Epithelial cell of esophagus (primary cell): ENCODE measurements at regions not wholly inside any gene's neighbourhood (a gene's known extent, or its start where the extent isn't known, plus 50 kb on each side); places are given as distances from the start of the nearest gene placed in this dataset.

Experiments
- DNase-seq: peaks from one replicate; pipeline ENCODE4 v3.0.0; 2010; ENCODE audit warnings: low read depth
- H3K4me3 ChIP-seq: 2 replicates; pipeline ENCODE4 v1.5.1; 2011; ENCODE audit warnings: mild to moderate bottlenecking, low read length, control low read depth
- TF ChIP-seq, protein P1 (sequence below): IDR thresholded peaks from 2 replicates; pipeline ENCODE4 v1.5.1; 2011; ENCODE audit warnings: low read depth, mild to moderate bottlenecking, low read length, control low read depth, inconsistent platforms; ENCODE audit not compliant: insufficient read depth; ENCODE audit errors: missing control alignments

DNA sequence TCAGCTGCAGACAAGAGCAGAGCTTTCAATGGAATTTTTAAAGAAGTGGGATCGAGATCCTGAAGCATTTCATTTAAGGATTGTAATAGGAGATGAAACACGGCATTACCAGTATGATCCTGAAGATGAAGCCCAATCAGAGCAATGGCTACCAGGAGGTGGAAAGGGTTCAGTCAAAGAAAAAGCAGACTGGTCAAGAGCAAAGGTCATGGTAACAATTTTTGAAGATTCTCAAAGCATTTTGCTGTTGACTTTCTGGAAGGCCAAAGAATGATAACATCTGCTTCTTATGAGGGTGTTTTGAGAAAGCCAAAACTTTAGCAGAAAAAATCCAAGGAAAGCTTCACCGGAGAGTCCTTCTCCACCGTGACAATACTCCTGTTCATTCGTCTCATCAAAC, 204.3 kb upstream of the EEA1 start:
- DNase-seq: no peak
- TF ChIP-seq, protein P1, sequence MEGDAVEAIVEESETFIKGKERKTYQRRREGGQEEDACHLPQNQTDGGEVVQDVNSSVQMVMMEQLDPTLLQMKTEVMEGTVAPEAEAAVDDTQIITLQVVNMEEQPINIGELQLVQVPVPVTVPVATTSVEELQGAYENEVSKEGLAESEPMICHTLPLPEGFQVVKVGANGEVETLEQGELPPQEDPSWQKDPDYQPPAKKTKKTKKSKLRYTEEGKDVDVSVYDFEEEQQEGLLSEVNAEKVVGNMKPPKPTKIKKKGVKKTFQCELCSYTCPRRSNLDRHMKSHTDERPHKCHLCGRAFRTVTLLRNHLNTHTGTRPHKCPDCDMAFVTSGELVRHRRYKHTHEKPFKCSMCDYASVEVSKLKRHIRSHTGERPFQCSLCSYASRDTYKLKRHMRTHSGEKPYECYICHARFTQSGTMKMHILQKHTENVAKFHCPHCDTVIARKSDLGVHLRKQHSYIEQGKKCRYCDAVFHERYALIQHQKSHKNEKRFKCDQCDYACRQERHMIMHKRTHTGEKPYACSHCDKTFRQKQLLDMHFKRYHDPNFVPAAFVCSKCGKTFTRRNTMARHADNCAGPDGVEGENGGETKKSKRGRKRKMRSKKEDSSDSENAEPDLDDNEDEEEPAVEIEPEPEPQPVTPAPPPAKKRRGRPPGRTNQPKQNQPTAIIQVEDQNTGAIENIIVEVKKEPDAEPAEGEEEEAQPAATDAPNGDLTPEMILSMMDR: no peak
- H3K4me3 ChIP-seq: no peak overlapping the region

DNA sequence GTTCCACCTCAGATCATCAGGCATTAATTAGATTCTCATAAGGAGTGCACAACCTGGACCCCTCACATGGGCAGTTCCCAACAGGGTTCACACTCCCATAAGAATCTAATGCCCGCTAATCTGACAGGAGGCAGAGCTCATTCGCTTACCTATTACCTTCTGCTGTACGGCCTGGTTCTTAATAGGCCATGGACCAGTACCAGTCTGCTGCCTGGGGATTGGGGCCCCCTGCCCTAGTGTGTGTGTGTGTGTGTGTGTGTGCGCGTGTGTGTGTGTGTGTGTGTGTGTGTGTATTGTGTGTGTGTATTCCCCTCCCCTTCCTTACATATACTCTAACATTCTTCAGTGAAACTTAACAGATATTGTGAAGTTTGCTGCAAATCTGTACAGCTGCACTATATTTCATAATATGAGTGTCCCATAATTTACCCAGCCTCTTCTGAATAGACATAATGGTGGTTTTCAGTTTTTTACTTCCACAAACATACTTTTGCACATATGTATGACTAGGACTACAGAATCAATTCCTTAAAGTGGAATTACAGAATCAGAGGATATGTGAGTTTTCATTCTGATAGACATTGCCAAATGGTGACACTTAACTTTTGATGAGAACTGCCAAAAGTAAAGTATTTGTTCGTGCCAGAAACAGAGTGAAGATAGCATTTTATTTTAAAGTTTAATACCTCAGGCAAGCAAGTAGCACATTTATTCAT, 205.2 kb upstream of the EEA1 start:
- no peak for DNase-seq
- TF ChIP-seq, protein P1: no peak
- H3K4me3 ChIP-seq: no peak overlapping the region

DNA sequence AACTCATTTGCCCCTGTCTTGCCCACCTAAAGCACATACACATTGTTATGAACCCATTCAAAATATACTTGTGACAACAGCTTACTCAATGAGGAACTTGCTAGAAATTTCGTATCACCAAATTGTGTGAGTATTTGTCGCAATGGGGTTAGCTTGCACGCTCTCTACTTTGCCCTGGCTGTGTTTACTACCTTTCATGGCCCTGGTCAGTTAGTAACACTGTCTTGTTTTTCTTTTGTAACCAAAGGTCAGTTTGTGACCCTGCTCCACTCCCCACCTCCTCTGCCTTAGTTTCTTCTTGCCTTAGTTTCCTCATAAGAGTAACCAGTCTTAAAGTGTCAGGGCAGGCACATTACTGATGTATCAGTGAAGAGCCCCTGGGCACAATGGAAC, 205.8 kb upstream of the EEA1 start:
- DNase-seq: no peak
- TF ChIP-seq, protein P1: no peak
- H3K4me3 ChIP-seq: no peak overlapping the region

DNA sequence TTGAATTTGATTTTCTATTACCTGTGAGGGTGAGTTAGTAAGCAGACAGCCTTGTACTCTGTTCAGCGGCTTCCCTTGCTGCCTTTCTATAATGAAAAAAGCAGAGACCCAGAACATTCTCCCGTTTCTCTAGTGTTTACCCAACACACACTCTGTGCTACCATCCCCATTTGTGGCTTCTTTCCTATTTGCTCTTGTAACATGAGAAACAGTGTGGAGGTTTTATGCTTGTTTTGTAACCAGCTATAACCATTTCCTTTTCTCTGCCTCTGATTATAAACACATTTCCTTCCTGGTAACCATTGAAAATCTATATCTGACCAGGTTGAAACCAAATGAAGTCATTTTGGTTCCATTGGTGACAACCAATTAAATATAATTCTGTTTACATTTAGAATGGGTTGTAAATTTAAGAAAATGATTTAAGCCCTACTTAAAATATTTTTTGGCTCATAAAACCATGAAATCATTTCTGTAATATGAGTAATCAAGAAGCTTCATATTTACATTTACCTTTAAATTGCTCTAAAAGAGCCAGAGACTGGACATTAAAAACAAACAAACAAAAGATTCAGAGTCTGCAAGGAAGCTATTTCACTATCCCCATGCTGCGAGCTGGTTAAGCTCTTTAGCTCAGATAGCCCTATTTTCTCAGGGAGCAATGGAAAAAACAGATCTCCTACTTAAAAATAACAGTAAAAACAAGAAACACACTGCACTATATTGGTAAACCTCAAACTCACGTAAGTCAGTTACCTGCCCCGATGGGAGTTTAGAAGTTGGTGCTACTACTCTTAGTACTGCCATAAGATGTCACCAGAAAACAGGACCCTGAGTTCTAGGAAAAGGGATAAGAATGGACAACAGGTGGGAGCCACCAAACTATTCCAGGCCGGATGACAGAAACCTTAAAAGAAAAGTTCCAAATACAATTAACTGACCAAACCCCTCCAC, 206.5 kb upstream of the EEA1 start:
- DNase-seq: no peak
- H3K4me3 ChIP-seq: no peak overlapping the region
- TF ChIP-seq, protein P1: no peak

DNA sequence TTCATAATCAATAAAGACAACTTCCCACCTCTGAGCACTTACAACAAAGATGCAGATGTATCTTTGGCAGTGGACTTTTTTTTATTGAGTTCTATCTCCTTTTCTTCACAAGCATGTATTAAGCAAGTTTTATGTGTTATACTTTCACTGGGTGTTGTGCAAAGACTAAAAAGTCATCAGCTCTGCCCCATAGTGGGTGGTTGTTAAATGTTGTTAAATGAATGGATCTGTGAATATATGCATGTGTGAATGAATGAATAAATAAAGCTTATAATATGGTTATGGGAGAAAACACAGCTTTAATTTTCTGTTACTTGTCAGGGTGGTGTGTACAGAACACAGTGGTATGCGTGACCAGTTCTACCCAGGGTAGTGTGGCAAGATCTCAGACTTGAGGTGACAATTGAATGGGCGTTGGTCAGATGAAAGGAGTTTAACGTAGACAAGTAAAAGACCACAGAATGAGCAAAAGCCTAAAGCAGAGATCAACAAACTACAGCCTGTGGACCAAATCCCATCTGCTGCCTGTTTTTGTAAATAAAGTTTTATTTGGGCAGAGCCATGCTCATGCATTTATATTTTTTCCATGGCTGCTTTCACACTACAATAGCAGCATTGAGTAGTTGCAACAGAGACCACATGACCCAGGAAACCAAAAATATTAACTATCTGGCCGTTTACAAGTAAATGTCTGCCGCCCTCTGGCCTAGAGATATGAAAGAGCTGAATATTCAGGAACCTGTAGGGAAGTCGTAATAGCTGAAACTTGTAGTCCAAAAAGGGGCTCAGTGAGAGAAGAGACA, 207.4 kb upstream of the EEA1 start:
- H3K4me3 ChIP-seq: no peak overlapping the region
- TF ChIP-seq, protein P1: no peak
- DNase-seq: no peak

DNA sequence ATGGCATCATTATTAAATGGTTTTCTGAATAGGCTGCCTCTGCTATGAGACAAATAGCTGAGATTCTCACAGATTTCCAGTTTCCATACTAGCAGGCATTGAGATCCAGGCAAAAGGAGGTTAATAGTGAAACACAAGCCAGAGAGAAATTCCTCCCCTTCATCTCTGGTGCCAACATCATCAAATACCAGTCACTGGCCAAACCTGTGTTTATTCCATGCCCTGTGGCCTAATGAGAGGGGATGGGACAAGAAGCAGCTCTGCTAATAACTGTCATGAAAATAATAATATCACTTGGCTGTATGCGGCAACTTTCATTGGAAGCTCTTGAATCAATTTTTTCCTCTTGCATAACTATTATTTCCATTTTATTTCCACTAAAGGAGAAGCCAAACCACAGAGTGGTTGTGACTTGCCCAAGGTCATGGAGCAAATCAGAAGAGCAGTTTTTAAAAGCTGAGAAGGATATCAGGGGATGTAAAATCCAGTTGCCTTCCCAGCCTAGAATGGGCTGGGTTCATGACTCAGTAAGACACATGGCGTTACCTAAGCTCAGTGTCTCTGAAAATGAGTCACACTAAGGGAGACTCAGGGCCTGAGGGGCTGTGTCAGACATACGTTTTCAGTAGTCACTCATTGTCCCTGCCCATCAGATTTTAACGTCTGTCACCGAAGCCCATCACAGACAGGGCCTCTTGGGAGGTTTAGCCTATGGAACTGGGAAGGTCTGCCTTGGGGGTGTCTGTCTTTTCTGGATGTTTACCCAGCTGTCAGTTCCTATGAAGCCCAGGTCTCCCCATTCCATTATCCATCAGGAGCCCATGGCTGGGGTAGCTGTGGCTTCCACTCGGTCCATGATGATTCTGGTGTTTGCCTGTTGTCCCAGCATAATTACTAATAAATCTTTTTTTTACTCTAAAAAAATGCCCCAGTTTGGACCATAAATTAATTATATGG, 208.8 kb upstream of the EEA1 start:
- no peak overlapping the region for H3K4me3 ChIP-seq
- TF ChIP-seq, protein P1: no peak
- DNase-seq: peak; percentile 99
